Skeletal muscle tissue (tissue), 3 donors: ENCODE measurements at regions not wholly inside any gene's neighbourhood (a gene's known extent, or its start where the extent isn't known, plus 50 kb on each side); places are given as distances from the start of the nearest gene placed in this dataset.

Experiments
- H3K27ac ChIP-seq: one replicate; pipeline ENCODE4 v1.7.0; 2013; ENCODE audit warnings: mild to moderate bottlenecking, low read depth, low read length, inconsistent platforms
- H3K27me3 ChIP-seq, 3 donors: one replicate each; pipeline ENCODE4 v1.7.0; 2013; ENCODE audit warnings: low read length in 3 of 3; ENCODE audit not compliant: control insufficient read depth in 3 of 3, insufficient read depth in 3 of 3
- H3K36me3 ChIP-seq, 3 donors: one replicate each; pipeline ENCODE4 v1.7.0; 2013; ENCODE audit warnings: low read length in 3 of 3; ENCODE audit not compliant: control insufficient read depth in 3 of 3, insufficient read depth in 3 of 3
- H3K4me1 ChIP-seq, 3 donors: one replicate each; pipeline ENCODE4 v1.7.0; 2013; ENCODE audit warnings: low read length in 3 of 3, mild to moderate bottlenecking in 3 of 3; ENCODE audit not compliant: control insufficient read depth in 3 of 3, insufficient read depth in 3 of 3
- H3K4me3 ChIP-seq, 3 donors: one replicate each; pipeline ENCODE4 v1.7.0; 2013; ENCODE audit warnings: low read length in 3 of 3
- H3K9ac ChIP-seq, 3 donors: one replicate each; pipeline ENCODE4 v1.7.0; 2013; ENCODE audit warnings: low read length in 3 of 3, mild to moderate bottlenecking in 3 of 3, moderate library complexity in 2 of 3, low read depth in 1 of 3
- H3K9me3 ChIP-seq, 3 donors: one replicate each; pipeline ENCODE4 v1.7.0; 2013; ENCODE audit warnings: low read length in 3 of 3; ENCODE audit not compliant: control insufficient read depth in 3 of 3
- donor health status: Osteomylitis.

GRCh38 chr10:133028158-133028557 is 59.6 kb upstream of the ADGRA1 start:
- Histone ChIP-seq H3K9ac (no peak overlapping the region), H3K9me3 (no peaks in the 10 kb centered on the region), H3K4me3 (no peak overlapping the region), H3K27me3 (peaks cover 57 to 70% (median 66%) of the 10 kb centered on the region in 3 donors), H3K4me1 (peaks cover 0 to 13% (median 5%) of the 10 kb centered on the region in 3 donors), H3K27ac (no peak overlapping the region), H3K36me3 (no peaks in the 10 kb centered on the region)

GRCh38 chr10:133027482-133027881 is 60.2 kb upstream of the ADGRA1 start:
- Histone ChIP-seq H3K4me3 (no peak overlapping the region), H3K27ac (no peak overlapping the region), H3K27me3 (peaks cover 59 to 71% (median 71%) of the 10 kb centered on the region in 3 donors), H3K36me3 (no peaks in the 10 kb centered on the region), H3K9me3 (no peaks in the 10 kb centered on the region), H3K9ac (no peak overlapping the region), H3K4me1 (peaks cover 0 to 13% (median 5%) of the 10 kb centered on the region in 3 donors)

- no peaks in the 10 kb centered on the region for H3K9me3 ChIP-seq
- H3K9ac ChIP-seq = no peak overlapping the region
- H3K4me3 ChIP-seq = no peak overlapping the region
- H3K27me3 ChIP-seq = peaks cover 54 to 74% (median 71%) of the 10 kb centered on the region in 3 donors
- no peaks in the 10 kb centered on the region for H3K36me3 ChIP-seq
- peaks cover 0 to 13% (median 5%) of the 10 kb centered on the region in 3 donors for H3K4me1 ChIP-seq
- no peak overlapping the region for H3K27ac ChIP-seq
Measured at GRCh38 chr10:133026726-133027395, 60.9 kb upstream of the ADGRA1 start.

GRCh38 chr10:133026171-133026570 is 61.6 kb upstream of the ADGRA1 start:
- no peak overlapping the region for H3K4me3 ChIP-seq
- no peak overlapping the region for H3K27ac ChIP-seq
- H3K9me3 ChIP-seq = no peaks in the 10 kb centered on the region
- peaks cover 0 to 13% (median 5%) of the 10 kb centered on the region in 3 donors for H3K4me1 ChIP-seq
- no peaks in the 10 kb centered on the region for H3K36me3 ChIP-seq
- H3K27me3 ChIP-seq = peaks cover 52 to 74% (median 73%) of the 10 kb centered on the region in 3 donors
- no peak overlapping the region for H3K9ac ChIP-seq

GRCh38 chr10:133025558-133026090 is 62.1 kb upstream of the ADGRA1 start:
- Histone ChIP-seq H3K36me3 (no peaks in the 10 kb centered on the region), H3K4me3 (no peak overlapping the region), H3K9ac (no peak overlapping the region), H3K9me3 (no peaks in the 10 kb centered on the region), H3K27ac (no peak overlapping the region), H3K4me1 (peaks cover 0 to 13% (median 5%) of the 10 kb centered on the region in 3 donors), H3K27me3 (peaks cover 48 to 70% (median 70%) of the 10 kb centered on the region in 3 donors)

GRCh38 chr10:133024704-133025557 is 62.8 kb upstream of the ADGRA1 start:
- peaks cover 0 to 13% (median 5%) of the 10 kb centered on the region in 3 donors for H3K4me1 ChIP-seq
- no peaks in the 10 kb centered on the region for H3K36me3 ChIP-seq
- H3K9me3 ChIP-seq = no peaks in the 10 kb centered on the region
- peaks cover 50 to 70% (median 64%) of the 10 kb centered on the region in 3 donors for H3K27me3 ChIP-seq
- no peak overlapping the region for H3K4me3 ChIP-seq
- no peak overlapping the region for H3K9ac ChIP-seq
- H3K27ac ChIP-seq = no peak overlapping the region

- Histone ChIP-seq H3K9me3 (no peaks in the 10 kb centered on the region), H3K36me3 (no peaks in the 10 kb centered on the region), H3K9ac (no peak overlapping the region), H3K27me3 (peaks cover 42 to 71% (median 53%) of the 10 kb centered on the region in 3 donors), H3K27ac (no peak overlapping the region), H3K4me1 (peaks cover 0 to 13% (median 5%) of the 10 kb centered on the region in 3 donors), H3K4me3 (no peak overlapping the region)
Measured at GRCh38 chr10:133023216-133023843, 64.4 kb upstream of the ADGRA1 start.

GRCh38 chr10:133022776-133023100 is 65.0 kb upstream of the ADGRA1 start:
- H3K36me3 ChIP-seq = no peaks in the 10 kb centered on the region
- no peak overlapping the region for H3K4me3 ChIP-seq
- no peak overlapping the region for H3K9ac ChIP-seq
- no peaks in the 10 kb centered on the region for H3K9me3 ChIP-seq
- peaks cover 0 to 11% (median 5%) of the 10 kb centered on the region in 3 donors for H3K4me1 ChIP-seq
- H3K27ac ChIP-seq = no peak overlapping the region
- peaks cover 42 to 71% (median 50%) of the 10 kb centered on the region in 3 donors for H3K27me3 ChIP-seq

GRCh38 chr10:133021963-133022775 is 65.6 kb upstream of the ADGRA1 start:
- H3K36me3 ChIP-seq = no peaks in the 10 kb centered on the region
- H3K9ac ChIP-seq = no peak overlapping the region
- peaks cover 37 to 66% (median 47%) of the 10 kb centered on the region in 3 donors for H3K27me3 ChIP-seq
- no peaks in the 10 kb centered on the region for H3K9me3 ChIP-seq
- H3K4me3 ChIP-seq = no peak overlapping the region
- no peak overlapping the region for H3K27ac ChIP-seq
- peaks cover 0 to 5% (median under 1%) of the 10 kb centered on the region in 3 donors for H3K4me1 ChIP-seq
